ENCODE measurements at regions not wholly inside any gene's neighbourhood (a gene's known extent, or its start where the extent isn't known, plus 50 kb on each side); places are given as distances from the start of the nearest gene placed in this dataset.

GRCh38 chr19:5225486-5226345 is 114.9 kb downstream of the PTPRS start:
- TF ChIP-seq EZH2 (IDR thresholded peaks at IDR 0.05; ENCODE audit: insufficient read depth, poor library complexity, severe bottlenecking), result no peak
- no peak for TF ChIP-seq EZH2phosphoT487 (IDR thresholded peaks at IDR 0.05; ENCODE audit: insufficient read depth, low read depth)
